ES-I3 (cell line): ENCODE measurements at regions not wholly inside any gene's neighbourhood (a gene's known extent, or its start where the extent isn't known, plus 50 kb on each side); places are given as distances from the start of the nearest gene placed in this dataset.
"Not testable (repeated sequence)": the region's sequence is repeated elsewhere in the genome, so short reads cannot be mapped to it uniquely, and the experiment has no call there.

ENCODE experiments used
- H3K36me3 ChIP-seq: 2 replicates; pipeline ENCODE4 v1.6.1; 2013; ENCODE audit warnings: mild to moderate bottlenecking, low read length, control low read depth, moderate library complexity; ENCODE audit not compliant: insufficient read depth
- H3K4me1 ChIP-seq: 2 replicates; pipeline ENCODE4 v1.6.1; 2013; ENCODE audit warnings: mild to moderate bottlenecking, control low read depth, low read length; ENCODE audit not compliant: insufficient read depth
- H3K9ac ChIP-seq: 2 replicates; pipeline ENCODE4 v1.6.1; 2013; ENCODE audit warnings: low read depth, mild to moderate bottlenecking, low read length, moderate library complexity
- H3K9me3 ChIP-seq: 2 replicates; pipeline ENCODE4 v1.6.1; 2013; ENCODE audit warnings: mild to moderate bottlenecking, low read length, moderate library complexity; ENCODE audit not compliant: control insufficient read depth, insufficient read depth

GRCh38 chr11:38116616-38117015 lies 1518.6 kb upstream of the RAG2 start:
- not testable (repeated sequence) for H3K4me1 ChIP-seq, H3K9me3 ChIP-seq, H3K36me3 ChIP-seq, H3K9ac ChIP-seq

DNA sequence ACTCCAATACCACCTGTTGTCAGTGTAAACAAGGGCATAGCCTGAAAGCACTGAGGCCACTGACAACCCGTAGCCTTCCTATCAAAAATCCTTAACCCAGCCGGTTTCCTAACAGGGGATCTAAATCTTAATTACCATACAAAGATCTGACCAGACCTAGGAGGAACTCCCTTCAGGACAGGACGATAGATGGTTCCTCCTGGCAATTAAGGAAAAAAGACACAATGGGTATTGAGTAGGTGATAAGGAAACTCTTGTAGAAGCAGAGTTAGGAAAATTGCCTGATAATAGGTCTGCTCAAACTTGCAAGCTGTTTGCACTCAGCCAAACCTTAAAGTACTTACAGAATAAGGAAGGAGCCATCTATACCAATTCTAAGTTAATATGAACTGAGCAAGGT lies 1517.3 kb upstream of the RAG2 start:
- H3K36me3 ChIP-seq, H3K4me1 ChIP-seq, H3K9me3 ChIP-seq, H3K9ac ChIP-seq: not testable (repeated sequence)

DNA sequence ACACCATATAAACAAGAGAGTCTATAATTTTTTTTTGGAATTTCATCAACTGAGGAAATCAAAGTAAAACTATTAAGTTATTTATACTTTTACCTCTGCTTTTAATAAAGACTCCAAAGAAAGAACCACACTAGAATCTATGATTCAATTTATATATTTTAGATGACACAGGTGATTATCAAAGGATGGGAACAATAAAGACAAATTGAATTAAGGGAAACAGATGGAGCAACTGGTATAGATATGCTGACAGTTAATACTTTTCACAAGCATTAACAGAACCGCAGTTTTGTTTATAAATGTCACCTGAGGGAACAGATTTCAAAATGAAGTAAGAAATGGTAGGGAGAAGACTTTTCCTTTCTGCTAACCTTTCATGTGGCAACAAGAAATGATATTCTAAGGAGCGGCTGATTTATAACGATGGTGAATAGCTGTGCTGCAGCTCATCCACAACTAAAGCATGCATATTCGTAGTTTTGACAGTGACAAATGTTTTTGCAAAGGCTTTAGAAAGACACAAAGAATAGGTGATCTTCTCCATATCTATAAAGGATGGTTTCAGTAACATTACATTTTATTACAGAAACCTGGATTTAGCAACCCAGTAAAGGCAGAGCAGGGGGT lies 1502.9 kb upstream of the RAG2 start:
- peaks cover 7% of the 10 kb centered on the region; the same call in 1 of the 2 replicates for H3K9me3 ChIP-seq
- no peaks in the 10 kb centered on the region; the same call in 1 of the 2 replicates for H3K4me1 ChIP-seq
- no peak overlapping the region for H3K9ac ChIP-seq
- H3K36me3 ChIP-seq, result no peaks in the 10 kb centered on the region

GRCh38 chr11:38095268-38095667 lies 1497.2 kb upstream of the RAG2 start:
- H3K4me1 ChIP-seq, result no peaks in the 10 kb centered on the region
- no peak overlapping the region for H3K9ac ChIP-seq
- peaks cover 9% of the 10 kb centered on the region; the same call in 1 of the 2 replicates for H3K9me3 ChIP-seq
- H3K36me3 ChIP-seq, result no peaks in the 10 kb centered on the region

- Histone ChIP-seq H3K9me3 (peaks cover 8% of the 10 kb centered on the region; the same call in 1 of the 2 replicates), H3K4me1 (no peaks in the 10 kb centered on the region), H3K36me3 (no peaks in the 10 kb centered on the region), H3K9ac (no peak overlapping the region)
Observed at GRCh38 chr11:38089726-38090125, 1491.7 kb upstream of the RAG2 start.

DNA sequence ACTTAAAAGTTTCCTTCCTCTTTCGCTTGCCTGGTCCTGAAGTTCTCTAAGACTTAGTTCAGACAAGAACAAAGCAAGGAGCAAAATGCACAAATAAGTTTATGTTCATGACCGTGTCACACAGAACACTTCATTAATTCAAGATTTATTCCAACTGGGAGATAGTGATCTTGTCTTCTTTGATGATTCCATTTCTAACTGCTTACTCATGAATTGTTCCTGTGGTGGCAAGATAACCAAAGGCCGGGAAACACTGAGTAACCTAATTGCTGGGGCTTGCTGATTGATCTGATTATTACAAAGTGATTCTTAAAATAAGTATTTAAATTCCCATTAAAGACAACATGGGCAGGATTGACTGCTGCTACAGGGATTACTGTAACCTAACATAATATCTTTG lies 1462.9 kb upstream of the RAG2 start:
- Histone ChIP-seq H3K4me1 (no peaks in the 10 kb centered on the region), H3K36me3 (no peaks in the 10 kb centered on the region), H3K9me3 (no peaks in the 10 kb centered on the region), H3K9ac (no peak overlapping the region)

GRCh38 chr11:38060136-38060535 lies 1462.1 kb upstream of the RAG2 start:
- H3K4me1 ChIP-seq, result no peaks in the 10 kb centered on the region

GRCh38 chr11:38046571-38047135 lies 1448.6 kb upstream of the RAG2 start:
- Histone ChIP-seq H3K9ac (no peak overlapping the region), H3K36me3 (no peaks in the 10 kb centered on the region), H3K4me1 (peaks cover 4% of the 10 kb centered on the region; the same call in 1 of the 2 replicates), H3K9me3 (no peaks in the 10 kb centered on the region)

More at GRCh38 chr11:38060136-38060535, 1462.1 kb upstream of the RAG2 start:
- Histone ChIP-seq H3K9me3 (no peaks in the 10 kb centered on the region), H3K36me3 (no peaks in the 10 kb centered on the region), H3K9ac (no peak overlapping the region)

GRCh38 chr11:38043060-38043459 lies 1445.0 kb upstream of the RAG2 start:
- Histone ChIP-seq H3K4me1 (peaks cover 2% of the 10 kb centered on the region; the same call in 1 of the 2 replicates), H3K9me3 (no peaks in the 10 kb centered on the region), H3K36me3 (no peaks in the 10 kb centered on the region), H3K9ac (no peak overlapping the region)

GRCh38 chr11:38038777-38039176 lies 1440.7 kb upstream of the RAG2 start:
- no peaks in the 10 kb centered on the region for H3K4me1 ChIP-seq
- H3K9me3 ChIP-seq, result no peaks in the 10 kb centered on the region
- no peak overlapping the region for H3K9ac ChIP-seq
- H3K36me3 ChIP-seq, result no peaks in the 10 kb centered on the region

GRCh38 chr11:38019072-38019775 lies 1421.2 kb upstream of the RAG2 start:
- Histone ChIP-seq H3K4me1 (no peaks in the 10 kb centered on the region), H3K36me3 (no peaks in the 10 kb centered on the region), H3K9ac (no peak overlapping the region), H3K9me3 (no peaks in the 10 kb centered on the region)

DNA sequence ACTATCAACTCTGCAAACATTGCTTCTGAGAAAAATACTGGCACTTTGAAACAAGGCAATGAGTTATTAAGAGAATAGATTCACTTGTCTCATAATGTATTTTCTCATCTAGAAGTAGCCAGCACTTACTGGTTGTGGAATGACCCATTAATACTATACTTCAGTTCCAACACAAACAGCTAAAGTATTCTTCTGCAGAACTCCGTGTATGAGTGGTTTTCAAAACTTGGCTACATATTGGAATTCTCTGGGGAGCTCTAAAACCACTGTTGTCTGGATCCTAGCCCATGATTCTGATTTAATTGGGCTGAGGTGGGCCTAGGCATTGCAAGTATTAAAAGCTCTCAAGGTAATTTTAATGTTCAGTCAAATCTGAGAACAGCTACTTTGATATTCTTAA lies 1416.4 kb upstream of the RAG2 start:
- Histone ChIP-seq H3K9ac (no peak overlapping the region), H3K9me3 (no peaks in the 10 kb centered on the region), H3K4me1 (no peaks in the 10 kb centered on the region), H3K36me3 (no peaks in the 10 kb centered on the region)

DNA sequence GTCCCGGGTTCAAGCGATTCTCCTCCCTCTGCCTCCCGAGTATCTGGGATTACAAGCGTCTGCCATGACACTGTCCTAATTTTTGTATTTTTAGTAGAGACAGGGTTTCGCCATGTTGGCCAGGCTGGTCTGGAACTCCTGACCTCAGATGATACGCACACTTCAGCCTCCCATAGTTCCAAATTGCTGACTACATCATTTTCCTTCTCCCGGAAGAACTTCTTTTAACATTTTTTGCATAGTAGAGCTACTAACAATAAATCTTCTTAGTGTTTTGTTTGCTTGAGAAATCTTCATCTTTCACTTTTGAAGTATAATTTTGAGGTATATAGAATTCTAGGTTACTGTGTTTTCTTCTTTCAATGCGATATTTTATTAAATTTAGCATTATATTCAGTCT lies 1415.1 kb upstream of the RAG2 start:
- Histone ChIP-seq H3K9me3 (no peaks in the 10 kb centered on the region), H3K9ac (no peak overlapping the region), H3K36me3 (no peaks in the 10 kb centered on the region), H3K4me1 (no peaks in the 10 kb centered on the region)

GRCh38 chr11:38011496-38011895 lies 1413.5 kb upstream of the RAG2 start:
- Histone ChIP-seq H3K36me3 (no peaks in the 10 kb centered on the region), H3K9ac (no peak overlapping the region), H3K9me3 (no peaks in the 10 kb centered on the region), H3K4me1 (no peaks in the 10 kb centered on the region)

DNA sequence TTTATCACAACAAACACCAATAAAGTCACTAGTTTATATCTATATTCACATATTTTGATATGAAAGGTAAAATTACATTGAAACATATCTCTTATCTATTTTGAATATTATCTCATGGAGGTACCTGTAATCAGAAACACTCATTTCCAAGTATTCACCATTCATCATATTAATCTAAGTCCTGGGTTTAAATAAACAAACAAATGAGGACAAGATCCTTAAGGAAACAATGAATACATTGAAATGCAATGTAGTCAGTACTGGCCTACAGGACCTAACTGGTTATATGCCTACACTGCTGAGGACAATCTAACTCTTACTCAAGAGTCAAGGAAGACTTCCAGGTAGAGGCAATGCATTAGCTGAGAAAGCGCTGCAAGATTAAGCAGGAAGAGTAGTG lies 1411.9 kb upstream of the RAG2 start:
- Histone ChIP-seq H3K9ac (no peak overlapping the region), H3K4me1 (no peaks in the 10 kb centered on the region), H3K9me3 (no peaks in the 10 kb centered on the region), H3K36me3 (no peaks in the 10 kb centered on the region)
